H9 (cell line): ENCODE measurements at regions not wholly inside any gene's neighbourhood (a gene's known extent, or its start where the extent isn't known, plus 50 kb on each side); places are given as distances from the start of the nearest gene placed in this dataset.

Experiments
- DNase-seq: peaks from one replicate; pipeline ENCODE4 v3.0.0-alpha.2; 2017
- H2AFZ ChIP-seq: one replicate; pipeline ENCODE4 v1.6.1; 2013; ENCODE audit warnings: mild to moderate bottlenecking, low read length, control low read depth, moderate library complexity
- H2AK5ac ChIP-seq: 2 replicates; pipeline ENCODE4 v1.6.1; 2013; ENCODE audit warnings: low read length, control low read depth, mixed read lengths; ENCODE audit not compliant: insufficient read length
- H2BK120ac ChIP-seq: one replicate; pipeline ENCODE4 v1.6.1; 2013; ENCODE audit warnings: low read depth, mild to moderate bottlenecking, low read length, control low read depth, inconsistent platforms; ENCODE audit not compliant: poor library complexity, severe bottlenecking
- H2BK12ac ChIP-seq: 2 replicates; pipeline ENCODE4 v1.6.1; 2013; ENCODE audit warnings: low read length, control low read depth, mixed read lengths, low read depth; ENCODE audit not compliant: insufficient read length
- H2BK15ac ChIP-seq: 2 replicates; pipeline ENCODE4 v1.6.1; 2013; ENCODE audit warnings: low read depth, low read length, control low read depth
- H2BK20ac ChIP-seq: one replicate; pipeline ENCODE4 v1.6.1; 2013; ENCODE audit warnings: low read depth, mild to moderate bottlenecking, low read length, control low read depth, inconsistent platforms; ENCODE audit not compliant: poor library complexity, severe bottlenecking
- H2BK5ac ChIP-seq: 2 replicates; pipeline ENCODE4 v1.6.1; 2013; ENCODE audit warnings: low read length, control low read depth, mixed read lengths; ENCODE audit not compliant: insufficient read length
- H3K14ac ChIP-seq: 2 replicates; pipeline ENCODE4 v1.6.1; 2013; ENCODE audit warnings: low read length, control low read depth; ENCODE audit not compliant: insufficient read depth
- H3K18ac ChIP-seq: 2 replicates; pipeline ENCODE4 v1.6.1; 2013; ENCODE audit warnings: low read depth, mild to moderate bottlenecking, mixed read lengths, low read length, control low read depth; ENCODE audit not compliant: insufficient read length
- H3K23ac ChIP-seq: 2 replicates; pipeline ENCODE4 v1.6.1; 2013; ENCODE audit warnings: low read length, control low read depth, mixed read lengths, low read depth; ENCODE audit not compliant: insufficient read length
- H3K23me2 ChIP-seq: 2 replicates; pipeline ENCODE4 v1.6.1; 2013; ENCODE audit warnings: low read depth, mild to moderate bottlenecking, mixed read lengths, low read length, control low read depth; ENCODE audit not compliant: insufficient read length, poor library complexity, severe bottlenecking
- H3K27ac ChIP-seq: 2 replicates; pipeline ENCODE4 v1.5.1; 2013; ENCODE audit warnings: low read length, control low read depth, mixed read lengths, low read depth; ENCODE audit not compliant: insufficient read length
- H3K27me3 ChIP-seq: 2 replicates; pipeline ENCODE4 v1.6.1; 2013; ENCODE audit warnings: low read length, control low read depth, inconsistent platforms; ENCODE audit not compliant: insufficient read depth
- H3K4ac ChIP-seq: 2 replicates; pipeline ENCODE4 v1.6.1; 2013; ENCODE audit warnings: low read depth, mild to moderate bottlenecking, control low read depth, inconsistent platforms, low read length, moderate library complexity
- H3K4me1 ChIP-seq: 2 replicates; pipeline ENCODE4 v1.6.1; 2013; ENCODE audit warnings: low read length, control low read depth, inconsistent platforms; ENCODE audit not compliant: insufficient read depth
- H3K4me2 ChIP-seq: 2 replicates; pipeline ENCODE4 v1.6.1; 2013; ENCODE audit warnings: low read length, control low read depth, mixed read lengths; ENCODE audit not compliant: insufficient read length, insufficient read depth
- H3K56ac ChIP-seq: 2 replicates; pipeline ENCODE4 v1.6.1; 2013; ENCODE audit warnings: low read depth, mild to moderate bottlenecking, mixed read lengths, low read length, control low read depth; ENCODE audit not compliant: insufficient read length
- H3K79me1 ChIP-seq: 2 replicates; pipeline ENCODE4 v1.6.1; 2013; ENCODE audit warnings: low read depth, mild to moderate bottlenecking, moderate library complexity, low read length, control low read depth, inconsistent platforms; ENCODE audit not compliant: insufficient read depth, poor library complexity, severe bottlenecking
- H3K79me2 ChIP-seq: 2 replicates; pipeline ENCODE4 v1.6.1; 2013; ENCODE audit warnings: low read length, control low read depth, inconsistent platforms; ENCODE audit not compliant: insufficient read depth
- H3K9ac ChIP-seq: 2 replicates; pipeline ENCODE4 v1.6.1; 2013; ENCODE audit warnings: low read length, control low read depth, mixed read lengths; ENCODE audit not compliant: insufficient read length; ENCODE audit errors: extremely low read depth
- H3K9me3 ChIP-seq: one replicate; pipeline ENCODE4 v1.6.1; 2013; ENCODE audit warnings: low read depth, low read length, inconsistent platforms; ENCODE audit not compliant: control insufficient read depth
- H3T11ph ChIP-seq: one replicate; pipeline ENCODE4 v1.6.1; 2013; ENCODE audit warnings: mild to moderate bottlenecking, low read length, control low read depth, inconsistent platforms
- H4K20me1 ChIP-seq: one replicate; pipeline ENCODE4 v1.6.1; 2013; ENCODE audit not compliant: control insufficient read depth, insufficient read length, insufficient read depth
- H4K5ac ChIP-seq: 2 replicates; pipeline ENCODE4 v1.6.1; 2013; ENCODE audit warnings: low read depth, mild to moderate bottlenecking, mixed read lengths, low read length, control low read depth; ENCODE audit not compliant: insufficient read length
- H4K8ac ChIP-seq: replicated peaks from 2 replicates; pipeline ENCODE4 v1.6.1; 2013; ENCODE audit warnings: low read length, control low read depth, mixed read lengths, low read depth; ENCODE audit not compliant: insufficient read length
- H4K91ac ChIP-seq: 2 replicates; pipeline ENCODE4 v1.6.1; 2013; ENCODE audit warnings: low read depth, mild to moderate bottlenecking, moderate library complexity, mixed read lengths, low read length, control low read depth; ENCODE audit not compliant: insufficient read length
- H3K27ac Mint-ChIP-seq, 3 experiments: 2 replicates in 2 of 3; 3 replicates in 1 of 3; pipeline ENCODE4 v1.8.0; 2020 to 2021; ENCODE audit warnings: mixed read lengths in 3 of 3, mild to moderate bottlenecking in 1 of 3, moderate library complexity in 1 of 3
- H3K27me3 Mint-ChIP-seq: 2 replicates; pipeline ENCODE4 v1.8.0; 2021; ENCODE audit warnings: low read depth, mild to moderate bottlenecking, moderate library complexity, mixed read lengths
- H3K36me3 Mint-ChIP-seq, 3 experiments: 2 replicates in 2 of 3; 3 replicates in 1 of 3; pipeline ENCODE4 v1.8.0; 2020 to 2021; ENCODE audit warnings: low read depth in 3 of 3, mixed read lengths in 3 of 3; ENCODE audit not compliant: insufficient read depth in 1 of 3
- H3K4me1 Mint-ChIP-seq, 2 experiments: 2 replicates each; pipeline ENCODE4 v1.8.0; 2020; ENCODE audit warnings: mixed read lengths in 2 of 2
- H3K4me3 Mint-ChIP-seq, 2 experiments: 2 replicates in 1 of 2; 3 replicates in 1 of 2; pipeline ENCODE4 v1.8.0; 2020 to 2021; ENCODE audit warnings: mild to moderate bottlenecking in 2 of 2, mixed read lengths in 2 of 2, moderate library complexity in 1 of 2
- H3K9me3 Mint-ChIP-seq, 2 experiments: 2 replicates in 1 of 2; 3 replicates in 1 of 2; pipeline ENCODE4 v1.8.0; 2020; ENCODE audit warnings: mild to moderate bottlenecking in 2 of 2, mixed read lengths in 2 of 2, moderate library complexity in 1 of 2
- WGBS: extraction: QIAGEN DNeasy Blood & Tissue Kit; methylation state at CpG from one replicate; pipeline ENCODE4 v1.1.7; 2013; ENCODE audit warnings: missing lambda C conversion rate, low lambda C conversion rate, mixed read lengths; ENCODE audit not compliant: insufficient read length; ENCODE audit errors: extremely low coverage; 5-methylcytosine and 5-hydroxymethylcytosine counted together
- TF ChIP-seq, protein P1 (sequence below): fragments of 200-600 bp; sonication (generic); conservative IDR thresholded peaks from 3 replicates; pipeline ENCODE4 v1.8.0; 2021; ENCODE audit warnings: antibody characterized with exemption, mild to moderate bottlenecking

DNA sequence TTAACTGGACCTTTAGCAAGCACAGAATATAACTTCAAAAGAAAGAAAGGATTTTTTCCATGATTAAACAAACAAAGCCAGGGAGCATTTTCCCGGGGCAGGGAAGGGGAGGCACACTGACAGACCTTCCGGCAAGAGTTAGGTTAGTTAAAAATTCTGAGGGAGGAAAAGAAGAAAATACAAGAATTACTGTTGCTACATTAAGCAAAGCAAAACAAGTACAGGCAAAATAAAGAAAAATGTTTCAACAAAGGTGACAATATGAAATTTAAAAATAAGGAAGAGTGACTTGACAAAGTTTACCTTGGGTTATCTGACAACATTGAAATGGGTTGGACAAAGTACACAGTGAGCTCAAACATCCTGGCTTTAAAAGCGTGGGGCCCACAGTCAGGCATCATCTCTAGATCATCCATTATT, 51.5 kb downstream of the KLF12 start:
- Mint-ChIP-seq H3K4me3 (no peak overlapping the region), H3K4me1 (peaks cover 4 to 10% of the 10 kb centered on the region in 2 experiments; a peak in 3 of 4 replicates), H3K27ac (peak overlapping the region in 1 of 3 experiments; percentile 26; a peak in 1 of 7 replicates), H3K9me3 (no peaks in the 10 kb centered on the region), H3K36me3 (no peaks in the 10 kb centered on the region; a peak in 1 of 7 replicates), H3K27me3 (no peaks in the 10 kb centered on the region)
- no peak overlapping the region for H4K8ac ChIP-seq
- H3K4me1 ChIP-seq: no peaks in the 10 kb centered on the region
- H3K18ac ChIP-seq: no peak overlapping the region
- no peak overlapping the region for H2BK5ac ChIP-seq
- H2BK120ac ChIP-seq: no peak overlapping the region
- H2AK5ac ChIP-seq: no peak overlapping the region
- no peak overlapping the region for H3K4me2 ChIP-seq
- H2BK12ac ChIP-seq: no peak overlapping the region
- H3K27ac ChIP-seq: no peak overlapping the region
- H3K23me2 ChIP-seq: no peaks in the 10 kb centered on the region
- WGBS: no CpG with 5 or more reads among the region's 3 CpGs
- H3K79me1 ChIP-seq: no peaks in the 10 kb centered on the region
- H3K14ac ChIP-seq: no peak overlapping the region
- no peak overlapping the region for H3T11ph ChIP-seq
- H2BK15ac ChIP-seq: no peak overlapping the region
- H3K27me3 ChIP-seq: no peaks in the 10 kb centered on the region
- H2BK20ac ChIP-seq: no peak overlapping the region
- H3K9me3 ChIP-seq: no peaks in the 10 kb centered on the region
- H2AFZ ChIP-seq: no peak overlapping the region
- H4K5ac ChIP-seq: no peak overlapping the region
- no peak for DNase-seq
- no peak overlapping the region for H3K56ac ChIP-seq
- no peak overlapping the region for H4K91ac ChIP-seq
- H4K20me1 ChIP-seq: no peaks in the 10 kb centered on the region
- no peak overlapping the region for H3K9ac ChIP-seq
- no peak overlapping the region for H3K23ac ChIP-seq
- no peak overlapping the region for H3K4ac ChIP-seq
- no peaks in the 10 kb centered on the region; the same call in 1 of the 2 replicates for H3K79me2 ChIP-seq
- TF ChIP-seq, protein P1, sequence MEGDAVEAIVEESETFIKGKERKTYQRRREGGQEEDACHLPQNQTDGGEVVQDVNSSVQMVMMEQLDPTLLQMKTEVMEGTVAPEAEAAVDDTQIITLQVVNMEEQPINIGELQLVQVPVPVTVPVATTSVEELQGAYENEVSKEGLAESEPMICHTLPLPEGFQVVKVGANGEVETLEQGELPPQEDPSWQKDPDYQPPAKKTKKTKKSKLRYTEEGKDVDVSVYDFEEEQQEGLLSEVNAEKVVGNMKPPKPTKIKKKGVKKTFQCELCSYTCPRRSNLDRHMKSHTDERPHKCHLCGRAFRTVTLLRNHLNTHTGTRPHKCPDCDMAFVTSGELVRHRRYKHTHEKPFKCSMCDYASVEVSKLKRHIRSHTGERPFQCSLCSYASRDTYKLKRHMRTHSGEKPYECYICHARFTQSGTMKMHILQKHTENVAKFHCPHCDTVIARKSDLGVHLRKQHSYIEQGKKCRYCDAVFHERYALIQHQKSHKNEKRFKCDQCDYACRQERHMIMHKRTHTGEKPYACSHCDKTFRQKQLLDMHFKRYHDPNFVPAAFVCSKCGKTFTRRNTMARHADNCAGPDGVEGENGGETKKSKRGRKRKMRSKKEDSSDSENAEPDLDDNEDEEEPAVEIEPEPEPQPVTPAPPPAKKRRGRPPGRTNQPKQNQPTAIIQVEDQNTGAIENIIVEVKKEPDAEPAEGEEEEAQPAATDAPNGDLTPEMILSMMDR: no peak
